ENCODE measurements at regions not wholly inside any gene's neighbourhood (a gene's known extent, or its start where the extent isn't known, plus 50 kb on each side); places are given as distances from the start of the nearest gene placed in this dataset.

GRCh38 chr21:26782331-26782730 is 62.9 kb downstream of the ADAMTS1 start:
- Histone ChIP-seq H3K4me3 (no peak overlapping the region), H3K4me2 (no peak overlapping the region), H3K27ac (no peak overlapping the region), H3K9me3 (no peaks in the 10 kb centered on the region), H3K4me1 (no peaks in the 10 kb centered on the region)
- DNase-seq (ENCODE audit: low read depth in 1 of 2, low spot score in 1 of 2), result no peak
- ChIA-PET CTCF (interaction anchor here (1.2 kb wide), 1 partner anchor 13 kb away, joined by 3 read pairs; no protein-coding TSS in a partner anchor), POLR2A (no interaction called here)
- 43% methylated on average over 3 of the region's 3 CpGs for WGBS (ENCODE audit: missing lambda C conversion rate)
- no peak for TF ChIP-seq EHMT2 (IDR thresholded peaks at IDR 0.05; ENCODE audit: low read depth)
- no peak for TF ChIP-seq ZFP36 (IDR thresholded peaks at IDR 0.05; ENCODE audit: borderline replicate concordance, partially characterized antibody)
- TF ChIP-seq SMC3 (IDR thresholded peaks at IDR 0.05), result no peak
- no peak for TF ChIP-seq JUNB (IDR thresholded peaks at IDR 0.05)
- TF ChIP-seq HOXB13 (CRISPR knock-in tag; IDR thresholded peaks at IDR 0.05; ENCODE audit: low read depth), result no peak
- no peak for TF ChIP-seq CHD4 (IDR thresholded peaks at IDR 0.05; ENCODE audit: borderline replicate concordance)
- TF ChIP-seq TP53 (CRISPR knock-in tag; IDR thresholded peaks at IDR 0.05), result no peak
- no peak for TF ChIP-seq POLR2AphosphoS2 (conservative IDR thresholded peaks at IDR 0.05; ENCODE audit: low read length)
- no peak for TF ChIP-seq ZC3H11A (IDR thresholded peaks at IDR 0.05)
- no peak for TF ChIP-seq HES2 (IDR thresholded peaks at IDR 0.05)
- no peak for TF ChIP-seq MAX (IDR thresholded peaks at IDR 0.05)
- TF ChIP-seq PBX3 (IDR thresholded peaks at IDR 0.05), result no peak
- no peak for TF ChIP-seq SREBF2 (IDR thresholded peaks at IDR 0.05)
- no peak for TF ChIP-seq JUN (IDR thresholded peaks at IDR 0.05)
- no peak for TF ChIP-seq RNF2 (IDR thresholded peaks at IDR 0.05; ENCODE audit: borderline replicate concordance, low read depth)
- TF ChIP-seq FOSL2 (IDR thresholded peaks at IDR 0.05), result no peak
- no peak for TF ChIP-seq FOSL2 (CRISPR knock-in tag; IDR thresholded peaks at IDR 0.05)
- FAIRE-seq, result no peak
- ATAC-seq, result no peak

- 100% methylated on average over 1 of the region's 1 CpG for WGBS (ENCODE audit: missing lambda C conversion rate)
- Histone ChIP-seq H3K4me3 (no peak overlapping the region), H3K9me3 (no peaks in the 10 kb centered on the region), H3K4me1 (no peaks in the 10 kb centered on the region), H3K27ac (no peak overlapping the region), H3K4me2 (no peak overlapping the region)
- TF ChIP-seq EP300 (IDR thresholded peaks at IDR 0.05), result no peak
- TF ChIP-seq BHLHE40 (IDR thresholded peaks at IDR 0.05; ENCODE audit: low read depth, low read length), result no peak
- TF ChIP-seq SMC3 (IDR thresholded peaks at IDR 0.05), result no peak
- TF ChIP-seq RCOR1 (IDR thresholded peaks at IDR 0.05; ENCODE audit: low read depth, low read length), result no peak
- TF ChIP-seq ESRRA (IDR thresholded peaks at IDR 0.05; ENCODE audit: borderline replicate concordance, low read length), result no peak
- no peak for TF ChIP-seq JUNB (IDR thresholded peaks at IDR 0.05)
- TF ChIP-seq E2F6 (IDR thresholded peaks at IDR 0.05; ENCODE audit: borderline replicate concordance, low read depth), result no peak
- TF ChIP-seq CEBPB (IDR thresholded peaks at IDR 0.05), result no peak
- TF ChIP-seq MYC (IDR thresholded peaks at IDR 0.05; ENCODE audit: borderline replicate concordance, low read length), result no peak
- no peak for TF ChIP-seq BCL3 (IDR thresholded peaks at IDR 0.05)
- no peak for TF ChIP-seq NPAS2 (CRISPR knock-in tag; IDR thresholded peaks at IDR 0.05; ENCODE audit: borderline replicate concordance)
- TF ChIP-seq CHD2 (IDR thresholded peaks at IDR 0.05; ENCODE audit: low read length, partially characterized antibody), result no peak
- no peak for TF ChIP-seq NFE2L2 (conservative IDR thresholded peaks at IDR 0.05; ENCODE audit: low read length)
- no peak for TF ChIP-seq MAX (IDR thresholded peaks at IDR 0.05)
- no peak for TF ChIP-seq REST (IDR thresholded peaks at IDR 0.05)
- TF ChIP-seq HOXB13 (CRISPR knock-in tag; IDR thresholded peaks at IDR 0.05; ENCODE audit: low read depth), result no peak
- ChIA-PET POLR2A (no interaction called here), CTCF (interaction anchor here (1.2 kb wide), 1 partner anchor 12 kb away, joined by 3 read pairs; no protein-coding TSS in a partner anchor)
- no peak for DNase-seq (ENCODE audit: low read depth in 1 of 2, low spot score in 1 of 2)
- no peak for FAIRE-seq
- ATAC-seq, result no peak
Observed at GRCh38 chr21:26781331-26781730, 63.9 kb downstream of the ADAMTS1 start.

Measured in A549 (cell line).